ENCODE measurements at regions not wholly inside any gene's neighbourhood (a gene's known extent, or its start where the extent isn't known, plus 50 kb on each side); places are given as distances from the start of the nearest gene placed in this dataset.

GRCh38 chr7:85866540-85866939 is 679.7 kb upstream of the SEMA3D start:
- DNase-seq (ENCODE audit: low read depth, low spot score) = no peak
- Histone ChIP-seq H3K27ac (ENCODE audit: control insufficient read depth, insufficient read depth, low read length) (no peak overlapping the region), H4K20me1 (ENCODE audit: control insufficient read depth, extremely low read depth, insufficient read depth, low read length) (no peaks in the 10 kb centered on the region), H3K79me2 (ENCODE audit: control insufficient read depth, insufficient read depth, low read length) (no peaks in the 10 kb centered on the region), H3K4me1 (ENCODE audit: control insufficient read depth, extremely low read depth, insufficient read depth, low read length) (no peaks in the 10 kb centered on the region), H3K9ac (ENCODE audit: control insufficient read depth, extremely low read depth, insufficient read depth, low read length) (no peak overlapping the region), H2AFZ (ENCODE audit: control insufficient read depth, low read length) (no peak overlapping the region), H3K4me2 (ENCODE audit: control insufficient read depth, extremely low read depth, insufficient read depth, low read depth, low read length) (no peak overlapping the region), H3K36me3 (ENCODE audit: control insufficient read depth in 2 of 2, extremely low read depth in 1 of 2, insufficient read depth in 2 of 2, low read length in 2 of 2) (no peaks in the 10 kb centered on the region), H3K27me3 (ENCODE audit: control insufficient read depth, extremely low read depth, insufficient read depth, low read length) (no peaks in the 10 kb centered on the region), H3K9me3 (ENCODE audit: control insufficient read depth, low read depth, low read length) (no peaks in the 10 kb centered on the region), H3K9me1 (ENCODE audit: control insufficient read depth, extremely low read depth, insufficient read depth, low read length) (no peaks in the 10 kb centered on the region), H3K4me3 (ENCODE audit: control insufficient read depth in 2 of 3, extremely low read depth in 1 of 3, insufficient read depth in 2 of 3, low read depth in 1 of 3, low read length in 3 of 3) (no peak overlapping the region)
- no peak for FAIRE-seq
- dilution Hi-C loops (cut with MboI; ENCODE audit: extremely low pct_ligation_motif_present, low sequenced_read_pairs) = no loop called here
- TF ChIP-seq, protein P1, sequence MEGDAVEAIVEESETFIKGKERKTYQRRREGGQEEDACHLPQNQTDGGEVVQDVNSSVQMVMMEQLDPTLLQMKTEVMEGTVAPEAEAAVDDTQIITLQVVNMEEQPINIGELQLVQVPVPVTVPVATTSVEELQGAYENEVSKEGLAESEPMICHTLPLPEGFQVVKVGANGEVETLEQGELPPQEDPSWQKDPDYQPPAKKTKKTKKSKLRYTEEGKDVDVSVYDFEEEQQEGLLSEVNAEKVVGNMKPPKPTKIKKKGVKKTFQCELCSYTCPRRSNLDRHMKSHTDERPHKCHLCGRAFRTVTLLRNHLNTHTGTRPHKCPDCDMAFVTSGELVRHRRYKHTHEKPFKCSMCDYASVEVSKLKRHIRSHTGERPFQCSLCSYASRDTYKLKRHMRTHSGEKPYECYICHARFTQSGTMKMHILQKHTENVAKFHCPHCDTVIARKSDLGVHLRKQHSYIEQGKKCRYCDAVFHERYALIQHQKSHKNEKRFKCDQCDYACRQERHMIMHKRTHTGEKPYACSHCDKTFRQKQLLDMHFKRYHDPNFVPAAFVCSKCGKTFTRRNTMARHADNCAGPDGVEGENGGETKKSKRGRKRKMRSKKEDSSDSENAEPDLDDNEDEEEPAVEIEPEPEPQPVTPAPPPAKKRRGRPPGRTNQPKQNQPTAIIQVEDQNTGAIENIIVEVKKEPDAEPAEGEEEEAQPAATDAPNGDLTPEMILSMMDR (optimal IDR thresholded peaks at IDR 0.05 in 1 of 3, IDR thresholded peaks at IDR 0.05 in 1 of 3, conservative IDR thresholded peaks at IDR 0.05 in 1 of 3; ENCODE audit: extremely low read depth in 1 of 3, insufficient read depth in 2 of 3, low read length in 3 of 3) = no peak
- no peak for TF ChIP-seq EZH2 (IDR thresholded peaks at IDR 0.05; ENCODE audit: low read length)

- DNase-seq (ENCODE audit: low read depth, low spot score) = no peak
- dilution Hi-C loops (cut with MboI; ENCODE audit: extremely low pct_ligation_motif_present, low sequenced_read_pairs) = no loop called here
- no peak overlapping the region for H2AFZ ChIP-seq (ENCODE audit: control insufficient read depth, low read length)
These were observed 664.8 kb upstream of the SEMA3D start for GRCh38 chr7:85851571-85852193.

More at GRCh38 chr7:85851571-85852193, 664.8 kb upstream of the SEMA3D start:
- Histone ChIP-seq H3K4me1 (ENCODE audit: control insufficient read depth, extremely low read depth, insufficient read depth, low read length) (no peaks in the 10 kb centered on the region), H3K4me2 (ENCODE audit: control insufficient read depth, extremely low read depth, insufficient read depth, low read depth, low read length) (no peak overlapping the region), H3K9me3 (ENCODE audit: control insufficient read depth, low read depth, low read length) (no peaks in the 10 kb centered on the region), H3K4me3 (ENCODE audit: control insufficient read depth in 2 of 3, extremely low read depth in 1 of 3, insufficient read depth in 2 of 3, low read depth in 1 of 3, low read length in 3 of 3) (no peak overlapping the region), H3K27me3 (ENCODE audit: control insufficient read depth, extremely low read depth, insufficient read depth, low read length) (no peaks in the 10 kb centered on the region), H4K20me1 (ENCODE audit: control insufficient read depth, extremely low read depth, insufficient read depth, low read length) (no peaks in the 10 kb centered on the region), H3K79me2 (ENCODE audit: control insufficient read depth, insufficient read depth, low read length) (no peaks in the 10 kb centered on the region), H3K9ac (ENCODE audit: control insufficient read depth, extremely low read depth, insufficient read depth, low read length) (no peak overlapping the region), H3K36me3 (ENCODE audit: control insufficient read depth in 2 of 2, extremely low read depth in 1 of 2, insufficient read depth in 2 of 2, low read length in 2 of 2) (no peaks in the 10 kb centered on the region), H3K27ac (ENCODE audit: control insufficient read depth, insufficient read depth, low read length) (no peak overlapping the region), H3K9me1 (ENCODE audit: control insufficient read depth, extremely low read depth, insufficient read depth, low read length) (no peaks in the 10 kb centered on the region)
- no peak for FAIRE-seq
- TF ChIP-seq, protein P1 (optimal IDR thresholded peaks at IDR 0.05 in 1 of 3, IDR thresholded peaks at IDR 0.05 in 1 of 3, conservative IDR thresholded peaks at IDR 0.05 in 1 of 3; ENCODE audit: extremely low read depth in 1 of 3, insufficient read depth in 2 of 3, low read length in 3 of 3) = no peak
- no peak for TF ChIP-seq EZH2 (IDR thresholded peaks at IDR 0.05; ENCODE audit: low read length)

All from keratinocyte (primary cell).